ENCODE measurements at regions not wholly inside any gene's neighbourhood (a gene's known extent, or its start where the extent isn't known, plus 50 kb on each side); places are given as distances from the start of the nearest gene placed in this dataset.

DNA sequence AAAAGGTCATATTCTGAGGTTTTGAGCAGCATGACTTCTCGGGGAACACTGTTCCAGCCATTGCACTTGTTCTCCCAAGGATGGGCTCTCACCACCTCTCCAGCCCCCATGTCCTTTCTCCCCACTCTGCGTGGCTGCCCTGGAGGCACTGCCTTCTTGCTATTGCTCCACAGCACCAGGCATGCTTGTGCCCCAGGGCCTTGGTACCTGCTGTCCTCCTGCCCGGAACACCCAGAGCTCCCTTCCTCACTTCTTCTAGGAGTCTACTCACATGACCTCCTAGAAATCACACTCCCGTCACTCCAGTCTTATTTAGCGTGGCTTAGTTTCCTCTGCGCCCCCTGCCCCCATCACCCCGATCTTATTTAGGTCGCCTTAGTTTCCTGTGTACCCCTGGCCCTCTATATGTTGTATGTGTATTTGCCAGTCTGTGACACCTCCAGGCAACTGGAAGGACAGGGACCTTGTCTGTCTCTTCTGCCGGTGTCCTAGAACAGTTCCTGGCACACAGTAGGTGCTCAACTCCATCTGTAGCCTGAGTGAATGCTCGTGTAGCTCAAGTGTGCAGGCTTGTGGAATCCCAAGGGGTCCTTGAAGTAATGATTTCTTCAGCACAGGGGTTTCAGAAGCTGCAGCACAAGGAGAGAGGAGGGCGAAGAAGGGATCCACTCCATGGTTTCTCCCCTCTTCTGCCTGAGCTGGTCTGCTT lies 208.6 kb upstream of the CIBAR2 start:
- no peak for ATAC-seq (ENCODE audit: insufficient read depth, low FRiP score)

DNA sequence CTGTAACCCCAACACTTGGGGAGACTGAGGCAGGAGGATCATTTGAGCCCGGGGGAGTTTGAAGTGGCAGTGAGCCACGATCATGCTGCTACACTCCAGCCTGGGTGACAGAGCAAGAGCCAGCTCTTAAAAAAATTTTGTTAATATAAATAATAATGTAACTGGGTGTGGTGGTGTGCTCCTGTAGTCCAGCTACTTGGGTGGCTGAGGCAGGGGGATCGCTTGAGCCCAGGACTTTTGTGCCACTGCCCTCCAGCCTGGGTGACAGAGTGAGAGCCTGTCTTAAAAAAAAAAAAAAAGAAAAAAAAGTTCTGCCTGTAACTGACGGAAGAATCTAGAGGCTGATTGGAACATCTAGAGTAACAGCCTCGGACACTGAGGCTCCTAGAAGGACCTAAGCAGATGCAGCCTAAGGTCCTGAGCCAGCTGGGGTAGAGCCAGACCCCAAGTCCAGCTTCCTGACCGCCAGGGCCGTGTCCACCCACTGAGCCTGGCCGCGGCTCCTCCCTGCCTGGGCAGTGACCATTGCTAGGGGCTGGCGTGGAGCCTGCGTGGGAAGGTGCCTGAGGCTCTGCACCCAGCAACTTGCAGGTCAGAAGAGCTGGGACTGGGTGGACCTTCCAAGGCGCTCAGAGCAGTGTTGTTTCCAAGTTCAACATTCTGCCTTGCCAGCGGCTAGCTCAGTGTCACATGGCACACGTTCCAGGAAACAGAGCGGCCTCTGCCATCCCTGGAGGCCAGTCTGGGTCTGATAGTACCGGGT lies 209.4 kb upstream of the CIBAR2 start:
- DNase-seq (peak; percentile 79 to 91 (median 86)), ATAC-seq (ENCODE audit: insufficient read depth, low FRiP score) (peak; percentile 71)
- WGBS, 2 donors: 24 to 51% methylated on average over 16 of the region's 16 CpGs
- Histone ChIP-seq H3K9me3 (ENCODE audit: control insufficient read depth in 4 of 4, insufficient read depth in 3 of 4, low read length in 3 of 4) (peaks cover 0 to 2% (median 0%) of the 10 kb centered on the region in 4 donors), H3K27me3 (ENCODE audit: control insufficient read depth in 3 of 3, insufficient read depth in 3 of 3, low read length in 2 of 3) (no peaks in the 10 kb centered on the region), H3K9ac (ENCODE audit: insufficient read depth in 1 of 2, low read length in 2 of 2) (no peak overlapping the region), H3K27ac (ENCODE audit: low read depth in 1 of 2, low read length in 1 of 2) (peak overlapping the region in 1 of 2 donors; percentile 48), H3K36me3 (ENCODE audit: control insufficient read depth in 4 of 4, insufficient read depth in 4 of 4, low read length in 4 of 4) (no peaks in the 10 kb centered on the region), H3K4me3 (no peak overlapping the region), H3K4me1 (ENCODE audit: control insufficient read depth in 5 of 5, insufficient read depth in 5 of 5, low read length in 5 of 5) (peaks cover 0 to 37% (median 13%) of the 10 kb centered on the region in 5 donors)
- TF ChIP-seq, protein P1, sequence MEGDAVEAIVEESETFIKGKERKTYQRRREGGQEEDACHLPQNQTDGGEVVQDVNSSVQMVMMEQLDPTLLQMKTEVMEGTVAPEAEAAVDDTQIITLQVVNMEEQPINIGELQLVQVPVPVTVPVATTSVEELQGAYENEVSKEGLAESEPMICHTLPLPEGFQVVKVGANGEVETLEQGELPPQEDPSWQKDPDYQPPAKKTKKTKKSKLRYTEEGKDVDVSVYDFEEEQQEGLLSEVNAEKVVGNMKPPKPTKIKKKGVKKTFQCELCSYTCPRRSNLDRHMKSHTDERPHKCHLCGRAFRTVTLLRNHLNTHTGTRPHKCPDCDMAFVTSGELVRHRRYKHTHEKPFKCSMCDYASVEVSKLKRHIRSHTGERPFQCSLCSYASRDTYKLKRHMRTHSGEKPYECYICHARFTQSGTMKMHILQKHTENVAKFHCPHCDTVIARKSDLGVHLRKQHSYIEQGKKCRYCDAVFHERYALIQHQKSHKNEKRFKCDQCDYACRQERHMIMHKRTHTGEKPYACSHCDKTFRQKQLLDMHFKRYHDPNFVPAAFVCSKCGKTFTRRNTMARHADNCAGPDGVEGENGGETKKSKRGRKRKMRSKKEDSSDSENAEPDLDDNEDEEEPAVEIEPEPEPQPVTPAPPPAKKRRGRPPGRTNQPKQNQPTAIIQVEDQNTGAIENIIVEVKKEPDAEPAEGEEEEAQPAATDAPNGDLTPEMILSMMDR (IDR thresholded peaks at IDR 0.05; ENCODE audit: control extremely low read depth, extremely low read depth): no peak

More for the DNA sequence above, 208.6 kb upstream of the CIBAR2 start:
- no peak for DNase-seq
- Histone ChIP-seq H3K27ac (ENCODE audit: low read depth in 1 of 2, low read length in 1 of 2) (no peak overlapping the region), H3K9me3 (ENCODE audit: control insufficient read depth in 4 of 4, insufficient read depth in 3 of 4, low read length in 3 of 4) (peaks cover 0 to 2% (median 0%) of the 10 kb centered on the region in 4 donors), H3K4me3 (no peak overlapping the region), H3K9ac (ENCODE audit: insufficient read depth in 1 of 2, low read length in 2 of 2) (no peak overlapping the region), H3K4me1 (ENCODE audit: control insufficient read depth in 5 of 5, insufficient read depth in 5 of 5, low read length in 5 of 5) (peaks cover 0 to 37% (median 13%) of the 10 kb centered on the region in 5 donors), H3K36me3 (ENCODE audit: control insufficient read depth in 4 of 4, insufficient read depth in 4 of 4, low read length in 4 of 4) (no peaks in the 10 kb centered on the region), H3K27me3 (ENCODE audit: control insufficient read depth in 3 of 3, insufficient read depth in 3 of 3, low read length in 2 of 3) (no peaks in the 10 kb centered on the region)
- 91% methylated on average over 11 of the region's 11 CpGs for WGBS, 2 donors
- TF ChIP-seq, protein P1 (IDR thresholded peaks at IDR 0.05; ENCODE audit: control extremely low read depth, extremely low read depth): no peak

DNA sequence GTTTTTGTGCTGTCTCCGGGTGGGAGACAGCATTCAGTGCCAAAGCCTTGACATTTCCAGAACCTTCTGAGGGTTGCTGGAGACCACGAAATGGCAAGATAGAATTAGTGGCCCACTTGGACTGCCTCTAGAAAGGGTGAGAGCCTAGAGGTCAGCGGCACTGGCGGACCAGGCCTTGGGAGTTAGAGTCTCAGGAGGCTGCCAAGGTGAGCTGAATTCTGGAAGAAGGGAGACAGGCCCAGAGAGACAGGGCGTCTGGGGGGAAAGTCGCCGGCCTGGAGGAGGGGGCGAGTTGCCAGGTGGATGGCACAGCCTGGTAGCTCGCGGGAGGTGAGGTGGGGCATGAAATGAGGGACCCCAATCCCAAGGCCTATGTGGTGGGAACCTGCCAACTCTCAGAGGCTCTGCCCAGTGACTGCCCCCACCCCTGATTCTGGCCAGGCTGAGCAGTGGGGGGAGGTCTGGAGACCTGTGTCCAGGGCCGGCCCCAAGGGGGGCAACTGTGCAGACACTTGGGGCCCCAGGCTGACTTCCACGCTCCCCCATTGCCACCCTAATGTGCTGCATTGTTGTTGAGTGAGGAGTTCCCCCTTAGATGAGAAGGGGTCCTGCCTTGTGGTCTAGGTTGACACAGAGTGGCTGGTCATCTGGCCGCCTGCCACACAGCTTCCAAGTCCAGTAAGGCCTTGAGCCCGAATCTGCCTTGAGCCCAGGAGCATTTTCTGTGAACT lies 211.1 kb upstream of the CIBAR2 start:
- ATAC-seq (ENCODE audit: insufficient read depth, low FRiP score) (no peak), DNase-seq (no peak)
- H3K4me3 ChIP-seq: no peak overlapping the region
- no peaks in the 10 kb centered on the region for H3K36me3 ChIP-seq (ENCODE audit: control insufficient read depth in 4 of 4, insufficient read depth in 4 of 4, low read length in 4 of 4)
- H3K4me1 ChIP-seq (ENCODE audit: control insufficient read depth in 5 of 5, insufficient read depth in 5 of 5, low read length in 5 of 5): peaks cover 2 to 36% (median 18%) of the 10 kb centered on the region in 5 donors
- 92 to 93% methylated on average over 14 of the region's 14 CpGs for WGBS, 2 donors
- H3K9me3 ChIP-seq (ENCODE audit: control insufficient read depth in 4 of 4, insufficient read depth in 3 of 4, low read length in 3 of 4): peaks cover 0 to 2% (median 0%) of the 10 kb centered on the region in 4 donors
- no peak overlapping the region for H3K9ac ChIP-seq (ENCODE audit: insufficient read depth in 1 of 2, low read length in 2 of 2)
- TF ChIP-seq, protein P1 (IDR thresholded peaks at IDR 0.05; ENCODE audit: control extremely low read depth, extremely low read depth): no peak
- no peaks in the 10 kb centered on the region for H3K27me3 ChIP-seq (ENCODE audit: control insufficient read depth in 3 of 3, insufficient read depth in 3 of 3, low read length in 2 of 3)
- no peak overlapping the region for H3K27ac ChIP-seq (ENCODE audit: low read depth in 1 of 2, low read length in 1 of 2)
